ENCODE measurements at regions not wholly inside any gene's neighbourhood (a gene's known extent, or its start where the extent isn't known, plus 50 kb on each side); places are given as distances from the start of the nearest gene placed in this dataset.
A peak's percentile ranks its signal among the peaks of the same experiment; 100 is the strongest.

- CTCF ChIA-PET, result interaction anchor here (0.7 to 1.6 kb wide), 2 partner anchors 24 to 320 kb away, joined by 3 to 4 read pairs; no protein-coding TSS in a partner anchor
- TSS peak; percentile 71 for BruUV-seq (replicated peaks)
- no peaks in the 10 kb centered on the region for H3K27me3 Mint-ChIP-seq (ENCODE audit: unreplicated experiment)
- peaks cover 11% of the 10 kb centered on the region for H3K36me3 Mint-ChIP-seq (ENCODE audit: insufficient read depth, unreplicated experiment)
- peaks cover 4% of the 10 kb centered on the region for H3K9me3 Mint-ChIP-seq (ENCODE audit: low read depth, unreplicated experiment)
- intact Hi-C loops (cut with micrococcal nuclease; ENCODE audit: unreplicated experiment), result no loop called here
- TF ChIP-seq CTCF (IDR thresholded peaks at IDR 0.05; ENCODE audit: unreplicated experiment), result no peak
- H3K4me1 Mint-ChIP-seq (ENCODE audit: low read depth, unreplicated experiment), result peaks cover 8% of the 10 kb centered on the region
- peak overlapping the region; percentile 87 for H3K27ac Mint-ChIP-seq (ENCODE audit: unreplicated experiment)
- no peak for DNase-seq
- H3K4me3 Mint-ChIP-seq (ENCODE audit: low read depth, unreplicated experiment), result peak overlapping the region; percentile 91
Observed at GRCh38 chr15:97875025-97875512, 85.4 kb upstream of the ARRDC4 start.

- peaks cover 2% of the 10 kb centered on the region for H3K9me3 Mint-ChIP-seq (ENCODE audit: low read depth, unreplicated experiment)
- TF ChIP-seq CTCF (IDR thresholded peaks at IDR 0.05; ENCODE audit: unreplicated experiment), result peak; percentile 35
- BruUV-seq (replicated peaks), result no TSS peak
- H3K4me1 Mint-ChIP-seq (ENCODE audit: low read depth, unreplicated experiment), result peaks cover 8% of the 10 kb centered on the region
- peak; percentile 85 for DNase-seq
- CTCF ChIA-PET, result interaction anchor here (0.7 to 1.6 kb wide), 2 partner anchors 24 to 320 kb away, joined by 3 to 4 read pairs; no protein-coding TSS in a partner anchor
- peak overlapping the region; percentile 91 for H3K4me3 Mint-ChIP-seq (ENCODE audit: low read depth, unreplicated experiment)
- intact Hi-C loops (cut with micrococcal nuclease; ENCODE audit: unreplicated experiment), result no loop called here
- peaks cover 11% of the 10 kb centered on the region for H3K36me3 Mint-ChIP-seq (ENCODE audit: insufficient read depth, unreplicated experiment)
- H3K27me3 Mint-ChIP-seq (ENCODE audit: unreplicated experiment), result no peaks in the 10 kb centered on the region
- peak overlapping the region; percentile 87 for H3K27ac Mint-ChIP-seq (ENCODE audit: unreplicated experiment)
Observed at GRCh38 chr15:97875513-97876280, 84.8 kb upstream of the ARRDC4 start.

- H3K27me3 Mint-ChIP-seq (ENCODE audit: unreplicated experiment), result peaks cover 3% of the 10 kb centered on the region
- intact Hi-C loops (cut with micrococcal nuclease; ENCODE audit: unreplicated experiment), result no loop called here
- peaks cover 2% of the 10 kb centered on the region for H3K9me3 Mint-ChIP-seq (ENCODE audit: low read depth, unreplicated experiment)
- peak overlapping the region; percentile 91 for H3K4me3 Mint-ChIP-seq (ENCODE audit: low read depth, unreplicated experiment)
- no peak for DNase-seq
- peaks cover 8% of the 10 kb centered on the region for H3K4me1 Mint-ChIP-seq (ENCODE audit: low read depth, unreplicated experiment)
- H3K36me3 Mint-ChIP-seq (ENCODE audit: insufficient read depth, unreplicated experiment), result peaks cover 11% of the 10 kb centered on the region
- no peak overlapping the region for H3K27ac Mint-ChIP-seq (ENCODE audit: unreplicated experiment)
- CTCF ChIA-PET, result interaction anchor here (1.6 kb wide), 1 partner anchor 23 kb away, joined by 4 read pairs; no protein-coding TSS in a partner anchor
- TF ChIP-seq CTCF (IDR thresholded peaks at IDR 0.05; ENCODE audit: unreplicated experiment), result no peak
- BruUV-seq (replicated peaks), result no TSS peak
Observed at GRCh38 chr15:97876281-97876675, 84.2 kb upstream of the ARRDC4 start.

- H3K27ac Mint-ChIP-seq (ENCODE audit: unreplicated experiment), result no peak overlapping the region
- H3K9me3 Mint-ChIP-seq (ENCODE audit: low read depth, unreplicated experiment), result peaks cover 3% of the 10 kb centered on the region
- CTCF ChIA-PET, result no interaction called here
- intact Hi-C loops (cut with micrococcal nuclease; ENCODE audit: unreplicated experiment), result no loop called here
- H3K36me3 Mint-ChIP-seq (ENCODE audit: insufficient read depth, unreplicated experiment), result no peaks in the 10 kb centered on the region
- no TSS peak for BruUV-seq (replicated peaks)
- no peaks in the 10 kb centered on the region for H3K4me1 Mint-ChIP-seq (ENCODE audit: low read depth, unreplicated experiment)
- no peak for TF ChIP-seq CTCF (IDR thresholded peaks at IDR 0.05; ENCODE audit: unreplicated experiment)
- H3K4me3 Mint-ChIP-seq (ENCODE audit: low read depth, unreplicated experiment), result no peak overlapping the region
- DNase-seq, result no peak
- H3K27me3 Mint-ChIP-seq (ENCODE audit: unreplicated experiment), result peaks cover 35% of the 10 kb centered on the region
Observed at GRCh38 chr15:97881346-97881965, 79.0 kb upstream of the ARRDC4 start.

Measured in Calu3 (cell line).